GM18861 (cell line): ENCODE measurements at regions not wholly inside any gene's neighbourhood (a gene's known extent, or its start where the extent isn't known, plus 50 kb on each side); places are given as distances from the start of the nearest gene placed in this dataset.

Source experiments
- ATAC-seq: cut with Tn5 transposase; IDR thresholded peaks from one replicate; pipeline ENCODE4 v1.9.1; 2021; ENCODE audit not compliant: unreplicated experiment

GRCh38 chr3:72350761-72351505, 497.3 kb downstream of the SHQ1 start:
- ATAC-seq, result no peak

- ATAC-seq, result no peak
Observed at GRCh38 chr3:72348357-72348756, 499.9 kb downstream of the SHQ1 start.

- peak; percentile 44 for ATAC-seq
Observed at GRCh38 chr3:72347819-72348319, 500.4 kb downstream of the SHQ1 start.

GRCh38 chr3:72346526-72346926, 501.7 kb downstream of the SHQ1 start:
- ATAC-seq, result peak; percentile 62

GRCh38 chr3:72345980-72346379, 502.3 kb downstream of the SHQ1 start:
- no peak for ATAC-seq

GRCh38 chr3:72345237-72345878, 502.9 kb downstream of the SHQ1 start:
- no peak for ATAC-seq

- ATAC-seq, result no peak
Observed at GRCh38 chr3:72344647-72345046, 503.6 kb downstream of the SHQ1 start.

GRCh38 chr3:72344236-72344635, 504.0 kb downstream of the SHQ1 start:
- no peak for ATAC-seq

- no peak for ATAC-seq
Observed at GRCh38 chr3:72343078-72343477, 505.2 kb downstream of the SHQ1 start.

- ATAC-seq, result no peak
Observed at GRCh38 chr3:72342450-72342849, 505.8 kb downstream of the SHQ1 start.

- ATAC-seq, result no peak
Observed at GRCh38 chr3:72341920-72342319, 506.3 kb downstream of the SHQ1 start.

GRCh38 chr3:72341380-72341770, 506.9 kb downstream of the SHQ1 start:
- no peak for ATAC-seq

- ATAC-seq, result no peak
Observed at GRCh38 chr3:72340476-72341379, 507.5 kb downstream of the SHQ1 start.

GRCh38 chr3:72340056-72340455, 508.2 kb downstream of the SHQ1 start:
- no peak for ATAC-seq

GRCh38 chr3:72339670-72340030, 508.6 kb downstream of the SHQ1 start:
- no peak for ATAC-seq

- no peak for ATAC-seq
Observed at GRCh38 chr3:72338942-72339669, 509.1 kb downstream of the SHQ1 start.

- no peak for ATAC-seq
Observed at GRCh38 chr3:72338082-72338941, 509.9 kb downstream of the SHQ1 start.

GRCh38 chr3:72337480-72337855, 510.8 kb downstream of the SHQ1 start:
- no peak for ATAC-seq

- ATAC-seq, result no peak
Observed at GRCh38 chr3:72336821-72337479, 511.3 kb downstream of the SHQ1 start.
